A549 (cell line): ENCODE measurements at regions not wholly inside any gene's neighbourhood (a gene's known extent, or its start where the extent isn't known, plus 50 kb on each side); places are given as distances from the start of the nearest gene placed in this dataset.

Experiments used
- ATAC-seq, 2 experiments: fragments of 200-7000 bp in 1 of 2; fragments of >200 bp in 1 of 2; cut with Nextera tagmentation in 1 of 2; cut with Tn5 transposase in 1 of 2; 3 replicates each; pipeline versions ENCODE4 v1.8.0 to v1.9.1; 2018 to 2020; ENCODE audit warnings: mild to moderate bottlenecking in 1 of 2, moderate library complexity in 1 of 2
- CTCF ChIA-PET: fragments of 300-600 bp; sonication (Branson Sonifier 250); formaldehyde crosslinking; extraction: SDS; loops from one replicate; lab custom pipeline; 2021; ENCODE audit warnings: antibody characterized with exemption, inconsistent platforms; lab: Yijun Ruan, JAX
- POLR2A ChIA-PET: fragments of 350-600 bp; formaldehyde crosslinking; extraction: SDS; loops from one replicate; lab custom pipeline; 2021; ENCODE audit warnings: antibody characterized with exemption, inconsistent platforms; lab: Yijun Ruan, JAX
- DNase-seq, 2 experiments: peaks; one replicate each; pipeline versions ENCODE4 v3.0.0 to v3.0.0-alpha.2; 2011 to 2016; ENCODE audit warnings: low read depth in 1 of 2, low spot score in 1 of 2
- FAIRE-seq: peaks from 2 replicates; lab custom pipeline; 2011; peaks lifted over from hg19 to GRCh38; lab: Jason Lieb, UNC
- H3K27ac ChIP-seq, 2 experiments: fragments of >200 bp; sonication (Bioruptor Twin); formaldehyde crosslinking; 3 replicates each; pipeline ENCODE4 v1.5.1; 2016 to 2017
- H3K4me1 ChIP-seq: fragments of >200 bp; sonication (Bioruptor Twin); formaldehyde crosslinking; 3 replicates; pipeline ENCODE4 v1.6.1; 2016
- H3K4me2 ChIP-seq: fragments of >200 bp; sonication (Bioruptor Twin); formaldehyde crosslinking; 3 replicates; pipeline ENCODE4 v1.6.1; 2016
- H3K4me3 ChIP-seq: fragments of >200 bp; sonication (Bioruptor Twin); formaldehyde crosslinking; 3 replicates; pipeline ENCODE4 v1.5.1; 2016
- H3K9me3 ChIP-seq: fragments of >200 bp; sonication (Bioruptor Twin); formaldehyde crosslinking; 3 replicates; pipeline ENCODE4 v1.6.1; 2016
- CBX2 ChIP-seq: fragments of 200-600 bp; sonication (generic); IDR thresholded peaks from 2 replicates; pipeline ENCODE4 v1.6.1; 2016; ENCODE audit warnings: low read depth, mild to moderate bottlenecking, borderline replicate concordance
- CBX8 ChIP-seq: fragments of 200-600 bp; sonication (generic); IDR thresholded peaks from 2 replicates; pipeline ENCODE4 v1.6.1; 2016
- E2F6 ChIP-seq: IDR thresholded peaks from 2 replicates; pipeline ENCODE4 v1.6.1; 2012; ENCODE audit warnings: low read depth, borderline replicate concordance
- EHF ChIP-seq: fragments of 250-450 bp; sonication (Bioruptor Pico); IDR thresholded peaks from 2 replicates; pipeline ENCODE4 v1.5.0; 2020; ENCODE audit warnings: mild to moderate bottlenecking
- EHMT2 ChIP-seq: fragments of 200-600 bp; sonication (generic); IDR thresholded peaks from 2 replicates; pipeline ENCODE4 v1.6.1; 2016; ENCODE audit warnings: antibody characterized with exemption, low read depth, mild to moderate bottlenecking, moderate library complexity
- ESRRA ChIP-seq: fragments of 150-350 bp; IDR thresholded peaks from 2 replicates; pipeline ENCODE4 v1.6.1; 2014; ENCODE audit warnings: mild to moderate bottlenecking, low read length, borderline replicate concordance
- FOSB ChIP-seq: fragments of 250-450 bp; sonication (Bioruptor Pico); IDR thresholded peaks from 2 replicates; pipeline ENCODE4 v1.5.0; 2020; ENCODE audit warnings: mild to moderate bottlenecking, moderate library complexity
- FOSL2 ChIP-seq, 2 experiments: fragments of 450-650 bp in 1 of 2; fragments of >200 bp in 1 of 2; sonication (Bioruptor Twin) in 1 of 2; formaldehyde crosslinking; IDR thresholded peaks; 2 replicates each; pipeline versions ENCODE4 v1.5.0 to v1.6.1; 2016 to 2020; ENCODE audit warnings: mild to moderate bottlenecking in 1 of 2, moderate library complexity in 1 of 2
- FOXS1 ChIP-seq: fragments of 250-450 bp; sonication (Bioruptor Pico); IDR thresholded peaks from 2 replicates; pipeline ENCODE4 v1.5.0; 2020; ENCODE audit warnings: mild to moderate bottlenecking, moderate library complexity
- HDAC2 ChIP-seq: fragments of 200-600 bp; sonication (generic); IDR thresholded peaks from 2 replicates; pipeline ENCODE4 v1.6.1; 2016
- HMGXB4 ChIP-seq: fragments of 250-450 bp; sonication (Bioruptor Pico); IDR thresholded peaks from 2 replicates; pipeline ENCODE4 v1.5.0; 2021; ENCODE audit warnings: mild to moderate bottlenecking, moderate library complexity, borderline replicate concordance
- HOXB13 ChIP-seq: fragments of 250-450 bp; sonication (Bioruptor Pico); IDR thresholded peaks from 2 replicates; pipeline ENCODE4 v1.5.0; 2020; ENCODE audit warnings: low read depth, mild to moderate bottlenecking, moderate library complexity
- HOXB5 ChIP-seq: fragments of 250-450 bp; sonication (Bioruptor Pico); IDR thresholded peaks from 2 replicates; pipeline ENCODE4 v1.5.0; 2020; ENCODE audit warnings: mild to moderate bottlenecking, moderate library complexity
- MAFK ChIP-seq: fragments of 450-650 bp; IDR thresholded peaks from 2 replicates; pipeline ENCODE4 v1.6.1; 2014; ENCODE audit not compliant: partially characterized antibody
- MAZ ChIP-seq: fragments of 150-350 bp; IDR thresholded peaks from 2 replicates; pipeline ENCODE4 v1.6.1; 2014; ENCODE audit warnings: antibody characterized with exemption, low read depth, low read length, borderline replicate concordance
- NFE2L2 ChIP-seq: fragments of 150-350 bp; conservative IDR thresholded peaks from 2 replicates; pipeline ENCODE4 v1.6.1; 2014; ENCODE audit warnings: low read length
- NR3C1 ChIP-seq: fragments of >200 bp; sonication (Bioruptor Twin); formaldehyde crosslinking; IDR thresholded peaks from 3 replicates; pipeline ENCODE4 v1.6.1; 2017
- PHF8 ChIP-seq: fragments of 200-600 bp; sonication (generic); IDR thresholded peaks from 2 replicates; pipeline ENCODE4 v1.6.1; 2016; ENCODE audit warnings: low read depth, mild to moderate bottlenecking, antibody characterized with exemption, moderate library complexity, borderline replicate concordance
- POLR2A ChIP-seq: IDR thresholded peaks from 2 replicates; pipeline ENCODE4 v1.6.1; 2012; ENCODE audit warnings: mild to moderate bottlenecking, low read length
- POLR2AphosphoS2 ChIP-seq: conservative IDR thresholded peaks from 2 replicates; pipeline ENCODE4 v1.6.1; 2012; ENCODE audit warnings: low read length, improper control_type of control experiment, inconsistent platforms
- RAD21 ChIP-seq, 2 experiments: fragments of >200 bp in 1 of 2; sonication (Bioruptor Twin) in 1 of 2; formaldehyde crosslinking in 1 of 2; IDR thresholded peaks in 1 of 2; conservative IDR thresholded peaks in 1 of 2; 2 replicates in 1 of 2; 3 replicates in 1 of 2; pipeline ENCODE4 v1.6.1; 2012 to 2018; ENCODE audit warnings: inconsistent platforms in 1 of 2
- RFX5 ChIP-seq: fragments of 450-650 bp; IDR thresholded peaks from 2 replicates; pipeline ENCODE4 v1.7.1; 2014; ENCODE audit warnings: antibody characterized with exemption, mild to moderate bottlenecking, moderate library complexity
- RNF2 ChIP-seq: fragments of 200-600 bp; sonication (generic); IDR thresholded peaks from 2 replicates; pipeline ENCODE4 v1.6.1; 2016; ENCODE audit warnings: low read depth, mild to moderate bottlenecking, antibody characterized with exemption, moderate library complexity, borderline replicate concordance
- ZC3H11A ChIP-seq: fragments of 450-650 bp; IDR thresholded peaks from 2 replicates; pipeline ENCODE4 v1.6.1; 2014; ENCODE audit warnings: antibody characterized with exemption, mild to moderate bottlenecking
- WGBS: methylation state at CpG from one replicate; pipeline ENCODE4 v1.1.6; 2017; ENCODE audit errors: missing lambda C conversion rate; 5-methylcytosine and 5-hydroxymethylcytosine counted together
- TF ChIP-seq, protein P1 (sequence below): fragments of >200 bp; sonication (Bioruptor Twin); formaldehyde crosslinking; IDR thresholded peaks from 3 replicates; pipeline ENCODE4 v1.6.1; 2016
- TF ChIP-seq, protein P2 (sequence below): fragments of 200-600 bp; sonication (generic); IDR thresholded peaks from 2 replicates; pipeline ENCODE4 v1.6.1; 2016; ENCODE audit warnings: antibody characterized with exemption, mild to moderate bottlenecking, moderate library complexity
- TF ChIP-seq, protein P3 (sequence below): IDR thresholded peaks from 2 replicates; pipeline ENCODE4 v1.6.1; 2012
- TF ChIP-seq, protein P4 (sequence below): fragments of 450-650 bp; IDR thresholded peaks from 2 replicates; pipeline ENCODE4 v1.6.1; 2014; ENCODE audit warnings: antibody characterized with exemption

GRCh38 chr6:163811317-163811716 lies 396.8 kb downstream of the QKI start:
- no peak overlapping the region for H3K4me2 ChIP-seq
- TF ChIP-seq EHF (no peak), NFE2L2 (no peak), E2F6 (no peak), POLR2A (no peak), MAZ (no peak), FOSL2 (IDR thresholded peaks at IDR 0.05) (no peak), FOSL2 (CRISPR knock-in tag; IDR thresholded peaks at IDR 0.05) (no peak), RNF2 (no peak), HDAC2 (no peak), PHF8 (no peak), CBX2 (no peak), HOXB5 (CRISPR knock-in tag) (no peak), CBX8 (no peak), RFX5 (no peak), EHMT2 (no peak)
- TF ChIP-seq, protein P1, sequence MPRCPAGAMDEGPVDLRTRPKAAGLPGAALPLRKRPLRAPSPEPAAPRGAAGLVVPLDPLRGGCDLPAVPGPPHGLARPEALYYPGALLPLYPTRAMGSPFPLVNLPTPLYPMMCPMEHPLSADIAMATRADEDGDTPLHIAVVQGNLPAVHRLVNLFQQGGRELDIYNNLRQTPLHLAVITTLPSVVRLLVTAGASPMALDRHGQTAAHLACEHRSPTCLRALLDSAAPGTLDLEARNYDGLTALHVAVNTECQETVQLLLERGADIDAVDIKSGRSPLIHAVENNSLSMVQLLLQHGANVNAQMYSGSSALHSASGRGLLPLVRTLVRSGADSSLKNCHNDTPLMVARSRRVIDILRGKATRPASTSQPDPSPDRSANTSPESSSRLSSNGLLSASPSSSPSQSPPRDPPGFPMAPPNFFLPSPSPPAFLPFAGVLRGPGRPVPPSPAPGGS, result no peak
- TF ChIP-seq, protein P2, sequence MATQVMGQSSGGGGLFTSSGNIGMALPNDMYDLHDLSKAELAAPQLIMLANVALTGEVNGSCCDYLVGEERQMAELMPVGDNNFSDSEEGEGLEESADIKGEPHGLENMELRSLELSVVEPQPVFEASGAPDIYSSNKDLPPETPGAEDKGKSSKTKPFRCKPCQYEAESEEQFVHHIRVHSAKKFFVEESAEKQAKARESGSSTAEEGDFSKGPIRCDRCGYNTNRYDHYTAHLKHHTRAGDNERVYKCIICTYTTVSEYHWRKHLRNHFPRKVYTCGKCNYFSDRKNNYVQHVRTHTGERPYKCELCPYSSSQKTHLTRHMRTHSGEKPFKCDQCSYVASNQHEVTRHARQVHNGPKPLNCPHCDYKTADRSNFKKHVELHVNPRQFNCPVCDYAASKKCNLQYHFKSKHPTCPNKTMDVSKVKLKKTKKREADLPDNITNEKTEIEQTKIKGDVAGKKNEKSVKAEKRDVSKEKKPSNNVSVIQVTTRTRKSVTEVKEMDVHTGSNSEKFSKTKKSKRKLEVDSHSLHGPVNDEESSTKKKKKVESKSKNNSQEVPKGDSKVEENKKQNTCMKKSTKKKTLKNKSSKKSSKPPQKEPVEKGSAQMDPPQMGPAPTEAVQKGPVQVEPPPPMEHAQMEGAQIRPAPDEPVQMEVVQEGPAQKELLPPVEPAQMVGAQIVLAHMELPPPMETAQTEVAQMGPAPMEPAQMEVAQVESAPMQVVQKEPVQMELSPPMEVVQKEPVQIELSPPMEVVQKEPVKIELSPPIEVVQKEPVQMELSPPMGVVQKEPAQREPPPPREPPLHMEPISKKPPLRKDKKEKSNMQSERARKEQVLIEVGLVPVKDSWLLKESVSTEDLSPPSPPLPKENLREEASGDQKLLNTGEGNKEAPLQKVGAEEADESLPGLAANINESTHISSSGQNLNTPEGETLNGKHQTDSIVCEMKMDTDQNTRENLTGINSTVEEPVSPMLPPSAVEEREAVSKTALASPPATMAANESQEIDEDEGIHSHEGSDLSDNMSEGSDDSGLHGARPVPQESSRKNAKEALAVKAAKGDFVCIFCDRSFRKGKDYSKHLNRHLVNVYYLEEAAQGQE, result no peak
- TF ChIP-seq, protein P3, sequence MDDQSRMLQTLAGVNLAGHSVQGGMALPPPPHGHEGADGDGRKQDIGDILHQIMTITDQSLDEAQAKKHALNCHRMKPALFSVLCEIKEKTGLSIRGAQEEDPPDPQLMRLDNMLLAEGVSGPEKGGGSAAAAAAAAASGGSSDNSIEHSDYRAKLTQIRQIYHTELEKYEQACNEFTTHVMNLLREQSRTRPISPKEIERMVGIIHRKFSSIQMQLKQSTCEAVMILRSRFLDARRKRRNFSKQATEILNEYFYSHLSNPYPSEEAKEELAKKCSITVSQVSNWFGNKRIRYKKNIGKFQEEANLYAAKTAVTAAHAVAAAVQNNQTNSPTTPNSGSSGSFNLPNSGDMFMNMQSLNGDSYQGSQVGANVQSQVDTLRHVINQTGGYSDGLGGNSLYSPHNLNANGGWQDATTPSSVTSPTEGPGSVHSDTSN, result no peak
- TF ChIP-seq, protein P4, sequence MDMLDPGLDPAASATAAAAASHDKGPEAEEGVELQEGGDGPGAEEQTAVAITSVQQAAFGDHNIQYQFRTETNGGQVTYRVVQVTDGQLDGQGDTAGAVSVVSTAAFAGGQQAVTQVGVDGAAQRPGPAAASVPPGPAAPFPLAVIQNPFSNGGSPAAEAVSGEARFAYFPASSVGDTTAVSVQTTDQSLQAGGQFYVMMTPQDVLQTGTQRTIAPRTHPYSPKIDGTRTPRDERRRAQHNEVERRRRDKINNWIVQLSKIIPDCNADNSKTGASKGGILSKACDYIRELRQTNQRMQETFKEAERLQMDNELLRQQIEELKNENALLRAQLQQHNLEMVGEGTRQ, result no peak
- no peaks in the 10 kb centered on the region for H3K9me3 ChIP-seq
- WGBS, result 6% methylated on average over 1 of the region's 1 CpG
- DNase-seq (no peak), ATAC-seq (no peak), FAIRE-seq (no peak)
- ChIA-PET CTCF (no interaction called here), POLR2A (no interaction called here)
- H3K27ac ChIP-seq, result no peak overlapping the region
- H3K4me1 ChIP-seq, result no peaks in the 10 kb centered on the region
- H3K4me3 ChIP-seq, result no peak overlapping the region

DNA sequence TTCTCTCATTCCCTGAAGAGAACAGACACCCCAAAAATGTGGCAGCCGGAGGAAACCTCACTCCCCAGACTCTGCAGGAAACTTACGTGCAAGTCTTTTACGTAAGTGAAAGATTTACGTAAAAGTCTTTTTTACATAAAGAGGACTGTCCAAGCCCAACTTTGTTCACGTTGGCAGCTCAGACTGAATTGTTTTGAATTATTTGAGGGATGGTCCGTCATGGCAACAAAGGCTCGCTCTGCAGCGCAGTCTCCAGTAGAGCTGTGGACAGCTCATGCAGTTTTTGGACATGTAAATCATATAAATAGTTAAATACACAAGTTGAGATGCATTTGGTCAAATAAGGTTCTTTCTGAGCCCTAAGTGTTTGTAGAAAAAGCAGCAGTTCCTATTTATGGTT lies 394.8 kb downstream of the QKI start:
- Histone ChIP-seq H3K4me1 (no peaks in the 10 kb centered on the region), H3K9me3 (no peaks in the 10 kb centered on the region), H3K4me3 (no peak overlapping the region), H3K4me2 (no peak overlapping the region), H3K27ac (no peak overlapping the region)
- POLR2A ChIA-PET, result no interaction called here
- CTCF ChIA-PET, result no interaction called here
- WGBS, result 72% methylated on average over 7 of the region's 8 CpGs
- DNase-seq (no peak), FAIRE-seq (no peak), ATAC-seq (no peak)
- TF ChIP-seq MAFK, result no peak
- no peak for TF ChIP-seq HMGXB4 (CRISPR knock-in tag)
- no peak for TF ChIP-seq HOXB13 (CRISPR knock-in tag)
- no peak for TF ChIP-seq POLR2AphosphoS2
- no peak for TF ChIP-seq ESRRA
- no peak for TF ChIP-seq HDAC2
- TF ChIP-seq FOSB (CRISPR knock-in tag), result no peak
- TF ChIP-seq NR3C1, result no peak
- no peak for TF ChIP-seq FOSL2 (IDR thresholded peaks at IDR 0.05)
- no peak for TF ChIP-seq FOSL2 (CRISPR knock-in tag; IDR thresholded peaks at IDR 0.05)
- TF ChIP-seq RAD21 (conservative IDR thresholded peaks at IDR 0.05 in 1 of 2, IDR thresholded peaks at IDR 0.05 in 1 of 2), result no peak
- TF ChIP-seq ZC3H11A, result no peak
- no peak for TF ChIP-seq NFE2L2
- no peak for TF ChIP-seq FOXS1 (CRISPR knock-in tag)
